H9 (cell line): ENCODE measurements at regions not wholly inside any gene's neighbourhood (a gene's known extent, or its start where the extent isn't known, plus 50 kb on each side); places are given as distances from the start of the nearest gene placed in this dataset.

Source experiments
- DNase-seq: peaks from one replicate; pipeline ENCODE4 v3.0.0-alpha.2; 2017
- H2AFZ ChIP-seq: one replicate; pipeline ENCODE4 v1.6.1; 2013; ENCODE audit warnings: mild to moderate bottlenecking, low read length, control low read depth, moderate library complexity
- H2AK5ac ChIP-seq: 2 replicates; pipeline ENCODE4 v1.6.1; 2013; ENCODE audit warnings: low read length, control low read depth, mixed read lengths; ENCODE audit not compliant: insufficient read length
- H2BK120ac ChIP-seq: one replicate; pipeline ENCODE4 v1.6.1; 2013; ENCODE audit warnings: low read depth, mild to moderate bottlenecking, low read length, control low read depth, inconsistent platforms; ENCODE audit not compliant: poor library complexity, severe bottlenecking
- H2BK12ac ChIP-seq: 2 replicates; pipeline ENCODE4 v1.6.1; 2013; ENCODE audit warnings: low read length, control low read depth, mixed read lengths, low read depth; ENCODE audit not compliant: insufficient read length
- H2BK15ac ChIP-seq: 2 replicates; pipeline ENCODE4 v1.6.1; 2013; ENCODE audit warnings: low read depth, low read length, control low read depth
- H2BK20ac ChIP-seq: one replicate; pipeline ENCODE4 v1.6.1; 2013; ENCODE audit warnings: low read depth, mild to moderate bottlenecking, low read length, control low read depth, inconsistent platforms; ENCODE audit not compliant: poor library complexity, severe bottlenecking
- H2BK5ac ChIP-seq: 2 replicates; pipeline ENCODE4 v1.6.1; 2013; ENCODE audit warnings: low read length, control low read depth, mixed read lengths; ENCODE audit not compliant: insufficient read length
- H3K14ac ChIP-seq: 2 replicates; pipeline ENCODE4 v1.6.1; 2013; ENCODE audit warnings: low read length, control low read depth; ENCODE audit not compliant: insufficient read depth
- H3K18ac ChIP-seq: 2 replicates; pipeline ENCODE4 v1.6.1; 2013; ENCODE audit warnings: low read depth, mild to moderate bottlenecking, mixed read lengths, low read length, control low read depth; ENCODE audit not compliant: insufficient read length
- H3K23ac ChIP-seq: 2 replicates; pipeline ENCODE4 v1.6.1; 2013; ENCODE audit warnings: low read length, control low read depth, mixed read lengths, low read depth; ENCODE audit not compliant: insufficient read length
- H3K23me2 ChIP-seq: 2 replicates; pipeline ENCODE4 v1.6.1; 2013; ENCODE audit warnings: low read depth, mild to moderate bottlenecking, mixed read lengths, low read length, control low read depth; ENCODE audit not compliant: insufficient read length, poor library complexity, severe bottlenecking
- H3K27ac ChIP-seq: 2 replicates; pipeline ENCODE4 v1.5.1; 2013; ENCODE audit warnings: low read length, control low read depth, mixed read lengths, low read depth; ENCODE audit not compliant: insufficient read length
- H3K27me3 ChIP-seq: 2 replicates; pipeline ENCODE4 v1.6.1; 2013; ENCODE audit warnings: low read length, control low read depth, inconsistent platforms; ENCODE audit not compliant: insufficient read depth
- H3K4ac ChIP-seq: 2 replicates; pipeline ENCODE4 v1.6.1; 2013; ENCODE audit warnings: low read depth, mild to moderate bottlenecking, control low read depth, inconsistent platforms, low read length, moderate library complexity
- H3K4me1 ChIP-seq: 2 replicates; pipeline ENCODE4 v1.6.1; 2013; ENCODE audit warnings: low read length, control low read depth, inconsistent platforms; ENCODE audit not compliant: insufficient read depth
- H3K4me2 ChIP-seq: 2 replicates; pipeline ENCODE4 v1.6.1; 2013; ENCODE audit warnings: low read length, control low read depth, mixed read lengths; ENCODE audit not compliant: insufficient read length, insufficient read depth
- H3K56ac ChIP-seq: 2 replicates; pipeline ENCODE4 v1.6.1; 2013; ENCODE audit warnings: low read depth, mild to moderate bottlenecking, mixed read lengths, low read length, control low read depth; ENCODE audit not compliant: insufficient read length
- H3K79me1 ChIP-seq: 2 replicates; pipeline ENCODE4 v1.6.1; 2013; ENCODE audit warnings: low read depth, mild to moderate bottlenecking, moderate library complexity, low read length, control low read depth, inconsistent platforms; ENCODE audit not compliant: insufficient read depth, poor library complexity, severe bottlenecking
- H3K79me2 ChIP-seq: 2 replicates; pipeline ENCODE4 v1.6.1; 2013; ENCODE audit warnings: low read length, control low read depth, inconsistent platforms; ENCODE audit not compliant: insufficient read depth
- H3K9ac ChIP-seq: 2 replicates; pipeline ENCODE4 v1.6.1; 2013; ENCODE audit warnings: low read length, control low read depth, mixed read lengths; ENCODE audit not compliant: insufficient read length; ENCODE audit errors: extremely low read depth
- H3K9me3 ChIP-seq: one replicate; pipeline ENCODE4 v1.6.1; 2013; ENCODE audit warnings: low read depth, low read length, inconsistent platforms; ENCODE audit not compliant: control insufficient read depth
- H3T11ph ChIP-seq: one replicate; pipeline ENCODE4 v1.6.1; 2013; ENCODE audit warnings: mild to moderate bottlenecking, low read length, control low read depth, inconsistent platforms
- H4K20me1 ChIP-seq: one replicate; pipeline ENCODE4 v1.6.1; 2013; ENCODE audit not compliant: control insufficient read depth, insufficient read length, insufficient read depth
- H4K5ac ChIP-seq: 2 replicates; pipeline ENCODE4 v1.6.1; 2013; ENCODE audit warnings: low read depth, mild to moderate bottlenecking, mixed read lengths, low read length, control low read depth; ENCODE audit not compliant: insufficient read length
- H4K8ac ChIP-seq: replicated peaks from 2 replicates; pipeline ENCODE4 v1.6.1; 2013; ENCODE audit warnings: low read length, control low read depth, mixed read lengths, low read depth; ENCODE audit not compliant: insufficient read length
- H4K91ac ChIP-seq: 2 replicates; pipeline ENCODE4 v1.6.1; 2013; ENCODE audit warnings: low read depth, mild to moderate bottlenecking, moderate library complexity, mixed read lengths, low read length, control low read depth; ENCODE audit not compliant: insufficient read length
- H3K27ac Mint-ChIP-seq, 3 experiments: 2 replicates in 2 of 3; 3 replicates in 1 of 3; pipeline ENCODE4 v1.8.0; 2020 to 2021; ENCODE audit warnings: mixed read lengths in 3 of 3, mild to moderate bottlenecking in 1 of 3, moderate library complexity in 1 of 3
- H3K27me3 Mint-ChIP-seq: 2 replicates; pipeline ENCODE4 v1.8.0; 2021; ENCODE audit warnings: low read depth, mild to moderate bottlenecking, moderate library complexity, mixed read lengths
- H3K36me3 Mint-ChIP-seq, 3 experiments: 2 replicates in 2 of 3; 3 replicates in 1 of 3; pipeline ENCODE4 v1.8.0; 2020 to 2021; ENCODE audit warnings: low read depth in 3 of 3, mixed read lengths in 3 of 3; ENCODE audit not compliant: insufficient read depth in 1 of 3
- H3K4me1 Mint-ChIP-seq, 2 experiments: 2 replicates each; pipeline ENCODE4 v1.8.0; 2020; ENCODE audit warnings: mixed read lengths in 2 of 2
- H3K4me3 Mint-ChIP-seq, 2 experiments: 2 replicates in 1 of 2; 3 replicates in 1 of 2; pipeline ENCODE4 v1.8.0; 2020 to 2021; ENCODE audit warnings: mild to moderate bottlenecking in 2 of 2, mixed read lengths in 2 of 2, moderate library complexity in 1 of 2
- H3K9me3 Mint-ChIP-seq, 2 experiments: 2 replicates in 1 of 2; 3 replicates in 1 of 2; pipeline ENCODE4 v1.8.0; 2020; ENCODE audit warnings: mild to moderate bottlenecking in 2 of 2, mixed read lengths in 2 of 2, moderate library complexity in 1 of 2
- CTCF ChIP-seq: fragments of 200-600 bp; sonication (generic); conservative IDR thresholded peaks from 3 replicates; pipeline ENCODE4 v1.8.0; 2021; ENCODE audit warnings: antibody characterized with exemption, mild to moderate bottlenecking
- WGBS: extraction: QIAGEN DNeasy Blood & Tissue Kit; methylation state at CpG from one replicate; pipeline ENCODE4 v1.1.7; 2013; ENCODE audit warnings: missing lambda C conversion rate, low lambda C conversion rate, mixed read lengths; ENCODE audit not compliant: insufficient read length; ENCODE audit errors: extremely low coverage; 5-methylcytosine and 5-hydroxymethylcytosine counted together

- H3K27ac Mint-ChIP-seq = peak overlapping the region in 2 of 3 experiments; percentile 34 to 79; a peak in 2 of 7 replicates
- Histone ChIP-seq H4K20me1 (no peaks in the 10 kb centered on the region), H3K56ac (no peak overlapping the region), H2BK15ac (no peak overlapping the region), H4K8ac (no peak overlapping the region), H3K9me3 (no peaks in the 10 kb centered on the region), H2BK120ac (no peak overlapping the region), H3K4me2 (no peak overlapping the region), H3K18ac (no peak overlapping the region), H2BK12ac (no peak overlapping the region), H3K4ac (no peak overlapping the region), H4K91ac (no peak overlapping the region), H2BK5ac (no peak overlapping the region), H4K5ac (no peak overlapping the region), H3K23me2 (no peaks in the 10 kb centered on the region), H3K9ac (no peak overlapping the region), H3K27ac (no peak overlapping the region), H3K79me1 (no peaks in the 10 kb centered on the region), H3T11ph (no peak overlapping the region), H3K14ac (no peak overlapping the region), H3K79me2 (no peaks in the 10 kb centered on the region), H2AFZ (no peak overlapping the region), H3K27me3 (no peaks in the 10 kb centered on the region), H3K23ac (no peak overlapping the region), H2BK20ac (no peak overlapping the region), H2AK5ac (no peak overlapping the region), H3K4me1 (no peaks in the 10 kb centered on the region)
- TF ChIP-seq CTCF = peak; percentile 93
- peaks cover 18 to 25% of the 10 kb centered on the region in 2 experiments for H3K9me3 Mint-ChIP-seq
- DNase-seq = peak; percentile 83
- H3K4me3 Mint-ChIP-seq = no peak overlapping the region
- H3K4me1 Mint-ChIP-seq = peaks cover 9 to 16% of the 10 kb centered on the region in 2 experiments
- H3K36me3 Mint-ChIP-seq = peaks cover 15 to 26% (median 19%) of the 10 kb centered on the region in 3 experiments
- WGBS = no CpG with 5 or more reads among the region's 5 CpGs
- H3K27me3 Mint-ChIP-seq = peaks cover 1% of the 10 kb centered on the region; the same call in 1 of the 2 replicates
Measured at GRCh38 chr12:29889737-29890136, 106.0 kb upstream of the TMTC1 start.
